IMR-90 (cell line): ENCODE measurements at regions not wholly inside any gene's neighbourhood (a gene's known extent, or its start where the extent isn't known, plus 50 kb on each side); places are given as distances from the start of the nearest gene placed in this dataset.

Experiments
- ATAC-seq: fragments of 200-7000 bp; cut with Tn5 transposase; 2 replicates; pipeline ENCODE4 v1.9.1; 2020; ENCODE audit warnings: low read depth, mild to moderate bottlenecking, moderate library complexity
- BruUV-seq: library from RNA; stranded (reverse); fragments of 400-500 nt; replicated peaks from 2 replicates; lab custom pipeline; 2021; lab: Mats Ljungman, UMichigan
- CTCF ChIA-PET: fragments of 300-600 bp; formaldehyde crosslinking; extraction: SDS; loops from one replicate; lab custom pipeline; 2021; ENCODE audit warnings: antibody characterized with exemption; lab: Yijun Ruan, JAX
- POLR2A ChIA-PET: fragments of 300-600 bp; sonication (Branson Sonifier 250); formaldehyde crosslinking; loops from one replicate; lab custom pipeline; 2022; ENCODE audit warnings: antibody characterized with exemption; ENCODE audit not compliant: unreplicated experiment; lab: Charles Lee
- DNase-seq: peaks from one replicate; pipeline ENCODE4 v3.0.0; 2013
- H2AFZ ChIP-seq: replicated peaks from 2 replicates; pipeline ENCODE3; 2013; ENCODE audit warnings: low read length, mild to moderate bottlenecking; ENCODE audit not compliant: poor library complexity
- H2AK5ac ChIP-seq: 2 replicates; pipeline ENCODE4 v1.6.1; 2013; ENCODE audit warnings: low read depth, low read length, inconsistent platforms
- H2AK9ac ChIP-seq: replicated peaks from 2 replicates; pipeline ENCODE3; 2013; ENCODE audit warnings: mild to moderate bottlenecking, low read depth, low read length, moderate library complexity; ENCODE audit not compliant: poor library complexity
- H2BK120ac ChIP-seq: 2 replicates; pipeline ENCODE4 v1.6.1; 2013; ENCODE audit warnings: low read depth, low read length, inconsistent platforms
- H2BK15ac ChIP-seq: 3 replicates; pipeline ENCODE4 v1.6.1; 2013; ENCODE audit warnings: low read depth, low read length, inconsistent platforms
- H2BK20ac ChIP-seq: 2 replicates; pipeline ENCODE4 v1.6.1; 2013; ENCODE audit warnings: low read depth, mild to moderate bottlenecking, inconsistent platforms, low read length, moderate library complexity
- H2BK5ac ChIP-seq: 2 replicates; pipeline ENCODE4 v1.6.1; 2013; ENCODE audit warnings: mild to moderate bottlenecking, low read depth, low read length, inconsistent platforms; ENCODE audit not compliant: poor library complexity, severe bottlenecking
- H3K14ac ChIP-seq: replicated peaks from 2 replicates; pipeline ENCODE4 v1.6.1; 2013; ENCODE audit warnings: low read depth, low read length, inconsistent platforms
- H3K18ac ChIP-seq: 2 replicates; pipeline ENCODE4 v1.6.1; 2013; ENCODE audit warnings: low read depth, low read length, control low read depth
- H3K23ac ChIP-seq: 2 replicates; pipeline ENCODE4 v1.6.1; 2013; ENCODE audit warnings: low read depth, low read length, inconsistent platforms
- H3K27ac ChIP-seq: 2 replicates; pipeline ENCODE4 v1.5.1; 2013; ENCODE audit warnings: mild to moderate bottlenecking, control low read depth, low read length; ENCODE audit not compliant: insufficient read depth
- H3K27me3 ChIP-seq: 2 replicates; pipeline ENCODE4 v1.6.1; 2013; ENCODE audit warnings: low read length; ENCODE audit not compliant: control insufficient read depth, insufficient read depth
- H3K36me3 ChIP-seq: 2 replicates; pipeline ENCODE4 v1.6.1; 2013; ENCODE audit warnings: low read length, mixed read lengths; ENCODE audit not compliant: control insufficient read depth, insufficient read depth
- H3K4ac ChIP-seq: 2 replicates; pipeline ENCODE4 v1.6.1; 2013; ENCODE audit warnings: low read depth, low read length, inconsistent platforms
- H3K4me1 ChIP-seq: 2 replicates; pipeline ENCODE4 v1.6.1; 2013; ENCODE audit warnings: low read length, mixed read lengths; ENCODE audit not compliant: control insufficient read depth, insufficient read depth
- H3K4me2 ChIP-seq: 2 replicates; pipeline ENCODE4 v1.6.1; 2013; ENCODE audit warnings: low read depth, mild to moderate bottlenecking, control low read depth, low read length, moderate library complexity
- H3K4me3 ChIP-seq: 2 replicates; pipeline ENCODE4 v1.5.1; 2013; ENCODE audit warnings: low read depth, mild to moderate bottlenecking, control low read depth, low read length, moderate library complexity; ENCODE audit not compliant: insufficient read depth
- H3K56ac ChIP-seq: 2 replicates; pipeline ENCODE4 v1.6.1; 2013; ENCODE audit warnings: low read length, inconsistent platforms; ENCODE audit not compliant: insufficient read depth; ENCODE audit errors: extremely low read depth
- H3K79me1 ChIP-seq, 2 experiments: 2 replicates each; pipeline ENCODE4 v1.6.1; 2013; ENCODE audit warnings: low read length in 2 of 2, inconsistent platforms in 1 of 2, low read depth in 1 of 2
- H3K9ac ChIP-seq: 2 replicates; pipeline ENCODE4 v1.6.1; 2013; ENCODE audit warnings: low read depth, low read length, control low read depth
- H3K9me1 ChIP-seq: 2 replicates; pipeline ENCODE4 v1.6.1; 2013; ENCODE audit warnings: low read length, inconsistent platforms; ENCODE audit not compliant: insufficient read depth
- H3K9me3 ChIP-seq: 2 replicates; pipeline ENCODE4 v1.6.1; 2013; ENCODE audit warnings: low read length; ENCODE audit not compliant: control insufficient read depth, insufficient read depth
- H4K20me1 ChIP-seq: 2 replicates; pipeline ENCODE4 v1.6.1; 2013; ENCODE audit warnings: low read length, inconsistent platforms; ENCODE audit not compliant: insufficient read depth
- H4K5ac ChIP-seq: 2 replicates; pipeline ENCODE4 v1.6.1; 2013; ENCODE audit warnings: mild to moderate bottlenecking, low read depth, low read length, control low read depth
- H4K8ac ChIP-seq, 2 experiments: 2 replicates each; pipeline ENCODE4 v1.6.1; 2013; ENCODE audit warnings: low read depth in 2 of 2, low read length in 2 of 2, control low read depth in 1 of 2, inconsistent platforms in 1 of 2
- H4K91ac ChIP-seq: 2 replicates; pipeline ENCODE4 v1.6.1; 2013; ENCODE audit warnings: low read depth, low read length, inconsistent platforms; ENCODE audit not compliant: insufficient read depth
- FOS ChIP-seq: fragments of 150-350 bp; IDR thresholded peaks from 2 replicates; pipeline ENCODE4 v1.6.1; 2016; ENCODE audit warnings: low read depth, low read length
- MXI1 ChIP-seq: IDR thresholded peaks from 2 replicates; pipeline ENCODE4 v1.6.1; 2012; ENCODE audit warnings: low read depth, mild to moderate bottlenecking, low read length, moderate library complexity, borderline replicate concordance
- NFE2L2 ChIP-seq: fragments of 150-350 bp; IDR thresholded peaks from 2 replicates; pipeline ENCODE4 v1.6.1; 2016; ENCODE audit warnings: low read depth, mild to moderate bottlenecking, low read length
- WGBS, 2 experiments: methylation state at CpG; one replicate each; pipeline versions ENCODE4 v1.1.5 to v1.1.7; 2013; ENCODE audit warnings: missing lambda C conversion rate in 2 of 2; ENCODE audit not compliant: insufficient read length in 1 of 2; ENCODE audit errors: extremely low coverage in 2 of 2; 5-methylcytosine and 5-hydroxymethylcytosine counted together
- dilution Hi-C: fragments of 300-500 bp; cut with HindIII; formaldehyde crosslinking; loops from one replicate; pipeline ENCODE4 v1.14.3; 2018; ENCODE audit warnings: low sequenced_read_pairs; ENCODE audit not compliant: unreplicated experiment
- in situ Hi-C: fragments of 300-500 bp; cut with MboI; formaldehyde crosslinking; loops from 3 replicates; pipeline ENCODE4 v1.14.3; 2019; ENCODE audit warnings: low sequenced_read_pairs, inconsistent platforms, mixed read lengths
- intact Hi-C: fragments of 100-400 bp; cut with micrococcal nuclease; formaldehyde crosslinking; loops from 2 replicates; pipeline ENCODE4 v1.10.0; 2022

- ChIA-PET POLR2A (no interaction called here), CTCF (no interaction called here)
- Histone ChIP-seq H3K14ac (no peak overlapping the region), H4K8ac (no peak overlapping the region), H3K9me1 (no peaks in the 10 kb centered on the region), H3K27me3 (no peaks in the 10 kb centered on the region), H2AK9ac (no peak overlapping the region), H2BK15ac (no peak overlapping the region), H3K9ac (no peak overlapping the region), H3K79me1 (no peaks in the 10 kb centered on the region), H2AK5ac (no peak overlapping the region), H2BK120ac (no peak overlapping the region), H4K91ac (no peak overlapping the region), H3K18ac (no peak overlapping the region), H3K56ac (no peak overlapping the region), H3K9me3 (peaks cover 5% of the 10 kb centered on the region; the same call in 1 of the 2 replicates), H3K4me3 (no peak overlapping the region), H3K27ac (no peak overlapping the region), H2AFZ (no peak overlapping the region), H3K4me2 (no peak overlapping the region), H2BK5ac (no peak overlapping the region), H3K4ac (no peak overlapping the region), H3K36me3 (no peaks in the 10 kb centered on the region), H2BK20ac (no peak overlapping the region), H4K20me1 (no peaks in the 10 kb centered on the region), H3K23ac (no peak overlapping the region), H3K4me1 (no peaks in the 10 kb centered on the region), H4K5ac (no peak overlapping the region)
- ATAC-seq (no peak), DNase-seq (no peak)
- dilution Hi-C loops = no loop called here
- BruUV-seq = no TSS peak
- in situ Hi-C loops = no loop called here
- TF ChIP-seq FOS (no peak), MXI1 (no peak), NFE2L2 (no peak)
- intact Hi-C loops = no loop called here
- WGBS, 2 experiments = no CpG with 5 or more reads among the region's 5 CpGs
Observed at GRCh38 chr2:103819599-103819998, 1034.3 kb upstream of the POU3F3 start.
